WERI-Rb-1 (cell line): ENCODE measurements at regions not wholly inside any gene's neighbourhood (a gene's known extent, or its start where the extent isn't known, plus 50 kb on each side); places are given as distances from the start of the nearest gene placed in this dataset.
"Not testable (repeated sequence)": the region's sequence is repeated elsewhere in the genome, so short reads cannot be mapped to it uniquely, and the experiment has no call there.

ENCODE experiments used
- DNase-seq: peaks from one replicate; pipeline ENCODE4 v3.0.0-alpha.2; 2020
- H3K27ac ChIP-seq: fragments of 250-450 bp; sonication (Bioruptor Pico); 2 replicates; pipeline ENCODE4 v1.5.1; 2020; ENCODE audit warnings: mild to moderate bottlenecking, moderate library complexity
- H3K27me3 ChIP-seq: fragments of 250-450 bp; sonication (Bioruptor Pico); 2 replicates; pipeline ENCODE4 v1.5.1; 2021; ENCODE audit warnings: mild to moderate bottlenecking, low read depth, moderate library complexity; ENCODE audit not compliant: insufficient read depth, severe bottlenecking
- H3K36me3 ChIP-seq: fragments of 250-450 bp; sonication (Bioruptor Pico); 2 replicates; pipeline ENCODE4 v1.5.1; 2020; ENCODE audit warnings: mild to moderate bottlenecking, moderate library complexity
- H3K4me3 ChIP-seq: 2 replicates; pipeline ENCODE4 v1.5.1; 2011; ENCODE audit warnings: low read depth, mild to moderate bottlenecking, control low read depth, low read length
- H3K9me3 ChIP-seq: fragments of 250-450 bp; sonication (Bioruptor Pico); 2 replicates; pipeline ENCODE4 v1.5.1; 2021; ENCODE audit warnings: mild to moderate bottlenecking, moderate library complexity; ENCODE audit not compliant: severe bottlenecking
- CTCF ChIP-seq: IDR thresholded peaks from 2 replicates; pipeline ENCODE4 v1.5.1; 2011; ENCODE audit warnings: low read depth, mild to moderate bottlenecking, control low read depth, inconsistent platforms, low read length

GRCh38 chr13:19362946-19363510, 181.4 kb upstream of the TUBA3C start:
- no peaks in the 10 kb centered on the region for H3K36me3 ChIP-seq
- no peak overlapping the region for H3K4me3 ChIP-seq
- H3K27me3 ChIP-seq, result peaks cover 49% of the 10 kb centered on the region
- no peak for TF ChIP-seq CTCF
- H3K27ac ChIP-seq, result no peak overlapping the region
- no peak for DNase-seq
- H3K9me3 ChIP-seq, result no peaks in the 10 kb centered on the region

- H3K27me3 ChIP-seq, result peaks cover 68% of the 10 kb centered on the region
- H3K27ac ChIP-seq, H3K36me3 ChIP-seq, H3K4me3 ChIP-seq, DNase-seq, H3K9me3 ChIP-seq: not testable (repeated sequence)
Observed at GRCh38 chr13:19359697-19360096, 178.1 kb upstream of the TUBA3C start.

- Histone ChIP-seq H3K27ac (no peak overlapping the region), H3K36me3 (no peaks in the 10 kb centered on the region), H3K9me3 (peaks cover 3% of the 10 kb centered on the region), H3K4me3 (no peak overlapping the region), H3K27me3 (peaks cover 42% of the 10 kb centered on the region)
- TF ChIP-seq CTCF, result no peak
- no peak for DNase-seq
Observed at GRCh38 chr13:19345916-19346422, 164.3 kb upstream of the TUBA3C start.

- DNase-seq, result no peak
- H3K27ac ChIP-seq, result no peak overlapping the region
- H3K9me3 ChIP-seq, result peaks cover 3% of the 10 kb centered on the region
- H3K4me3 ChIP-seq, result no peak overlapping the region
- no peaks in the 10 kb centered on the region for H3K36me3 ChIP-seq
- TF ChIP-seq CTCF, result no peak
- peaks cover 40% of the 10 kb centered on the region for H3K27me3 ChIP-seq
Observed at GRCh38 chr13:19345158-19345557, 163.5 kb upstream of the TUBA3C start.

- Histone ChIP-seq H3K27me3 (peaks cover 40% of the 10 kb centered on the region), H3K4me3 (peak overlapping the region; percentile 40)
- H3K36me3 ChIP-seq, H3K27ac ChIP-seq, H3K9me3 ChIP-seq: not testable (repeated sequence)
- peak; percentile 12 for DNase-seq
Observed at GRCh38 chr13:19344585-19345120, 163.0 kb upstream of the TUBA3C start.

GRCh38 chr13:19332378-19332777, 150.8 kb upstream of the TUBA3C start:
- H3K27ac ChIP-seq, result no peak overlapping the region
- H3K27me3 ChIP-seq, result peaks cover 44% of the 10 kb centered on the region
- no peak for TF ChIP-seq CTCF
- no peak overlapping the region for H3K4me3 ChIP-seq
- DNase-seq, result no peak
- H3K36me3 ChIP-seq, result no peaks in the 10 kb centered on the region
- H3K9me3 ChIP-seq, result no peaks in the 10 kb centered on the region

GRCh38 chr13:19329365-19329764, 147.7 kb upstream of the TUBA3C start:
- no peak overlapping the region for H3K4me3 ChIP-seq
- H3K27me3 ChIP-seq, result peaks cover 53% of the 10 kb centered on the region
- H3K36me3 ChIP-seq, result no peaks in the 10 kb centered on the region
- no peak overlapping the region for H3K27ac ChIP-seq
- DNase-seq, result no peak
- no peak for TF ChIP-seq CTCF
- H3K9me3 ChIP-seq, result no peaks in the 10 kb centered on the region
